ENCODE measurements at regions not wholly inside any gene's neighbourhood (a gene's known extent, or its start where the extent isn't known, plus 50 kb on each side); places are given as distances from the start of the nearest gene placed in this dataset.
"Not testable (repeated sequence)": the region's sequence is repeated elsewhere in the genome, so short reads cannot be mapped to it uniquely, and the experiment has no call there.

DNA sequence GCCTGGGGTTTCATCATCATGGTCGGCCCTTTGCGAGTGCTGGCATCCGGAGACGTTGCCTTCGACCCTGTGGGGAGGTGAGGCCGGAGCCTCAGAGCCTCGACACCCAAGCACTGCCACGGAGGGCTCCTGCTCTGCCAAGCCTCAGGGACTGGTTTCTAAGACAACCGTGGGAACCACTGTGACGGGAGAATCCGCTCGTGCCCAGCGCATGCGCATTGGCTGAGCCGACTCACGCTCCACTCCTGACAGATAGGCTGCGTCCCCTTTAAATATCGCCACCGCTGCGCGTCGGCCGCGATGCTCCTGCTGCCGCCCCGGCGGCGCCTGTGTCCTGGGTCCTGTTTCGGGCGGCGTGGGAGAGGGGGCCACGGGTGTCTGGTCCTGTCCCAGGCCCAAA, 690.6 kb upstream of the TPTE start:
- not testable (repeated sequence) for H3K4me1 ChIP-seq (ENCODE audit: control insufficient read depth, low read length); H3K79me2 ChIP-seq (ENCODE audit: control insufficient read depth, low read length); H3K4me3 ChIP-seq (ENCODE audit: low read length); H3K36me3 ChIP-seq (ENCODE audit: control insufficient read depth, low read length); H3K4me2 ChIP-seq (ENCODE audit: low read length); H3K9me3 ChIP-seq (ENCODE audit: control insufficient read depth, insufficient read depth, low read length); H3F3A ChIP-seq (ENCODE audit: control insufficient read depth, insufficient read depth); H3K9me2 ChIP-seq (replicated peaks; ENCODE audit: control insufficient read depth, low read length); H3K27ac ChIP-seq (ENCODE audit: low read depth, low read length); H3K27me3 ChIP-seq (ENCODE audit: control insufficient read depth, low read length); H4K20me1 ChIP-seq (ENCODE audit: control insufficient read depth, insufficient read depth, low read depth, low read length)

DNA sequence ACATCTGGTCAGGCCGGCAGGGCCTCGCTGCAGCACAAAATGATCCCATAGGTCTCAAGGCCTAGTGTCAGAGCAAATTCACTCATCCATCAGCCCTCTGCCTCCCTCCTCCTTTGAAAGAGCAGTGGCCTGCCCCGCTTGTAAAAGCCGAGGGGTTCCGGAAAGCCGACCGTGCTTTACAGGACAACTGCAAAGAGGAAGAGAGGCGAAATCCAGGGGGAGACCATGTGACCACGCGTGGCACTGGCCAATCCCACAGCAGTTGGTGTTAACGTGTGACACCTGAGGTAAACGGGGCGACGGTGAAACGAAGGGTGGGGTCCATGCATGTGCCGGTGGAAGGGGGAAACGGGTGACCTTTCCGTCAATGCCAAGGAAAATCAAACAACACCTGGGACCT, 688.6 kb upstream of the TPTE start:
- not testable (repeated sequence) for H3K4me2 ChIP-seq (ENCODE audit: low read length)

DNA sequence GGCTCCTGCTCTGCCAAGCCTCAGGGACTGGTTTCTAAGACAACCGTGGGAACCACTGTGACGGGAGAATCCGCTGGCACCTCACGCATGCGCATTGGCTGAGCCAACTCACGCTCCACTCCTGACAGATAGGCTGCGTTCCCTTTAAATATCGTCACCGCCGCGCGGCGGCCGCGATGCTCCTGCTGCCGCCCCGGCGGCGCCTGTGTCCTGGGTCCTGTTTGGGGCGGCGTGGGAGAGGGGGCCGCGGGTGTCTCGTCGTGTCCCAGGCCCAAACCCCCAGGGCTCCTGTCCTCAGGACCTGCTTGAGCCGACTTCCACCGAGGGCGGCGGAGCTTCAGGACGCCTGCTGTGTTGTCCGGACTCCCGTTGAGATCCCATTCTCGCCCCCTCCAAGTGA, 684.8 kb upstream of the TPTE start:
- not testable (repeated sequence) for H3K36me3 ChIP-seq (ENCODE audit: control insufficient read depth, low read length); H3K27me3 ChIP-seq (ENCODE audit: control insufficient read depth, low read length); H4K20me1 ChIP-seq (ENCODE audit: control insufficient read depth, insufficient read depth, low read depth, low read length); H3K4me3 ChIP-seq (ENCODE audit: low read length); H3F3A ChIP-seq (ENCODE audit: control insufficient read depth, insufficient read depth); H3K79me2 ChIP-seq (ENCODE audit: control insufficient read depth, low read length); H3K4me2 ChIP-seq (ENCODE audit: low read length); H3K27ac ChIP-seq (ENCODE audit: low read depth, low read length); H3K4me1 ChIP-seq (ENCODE audit: control insufficient read depth, low read length); H3K9me2 ChIP-seq (replicated peaks; ENCODE audit: control insufficient read depth, low read length)
- H3K9me3 ChIP-seq (ENCODE audit: control insufficient read depth, insufficient read depth, low read length): peaks cover 15% of the 10 kb centered on the region

More for the DNA sequence above, 688.6 kb upstream of the TPTE start:
- not testable (repeated sequence) for H3K27ac ChIP-seq (ENCODE audit: low read depth, low read length); H3K9me3 ChIP-seq (ENCODE audit: control insufficient read depth, insufficient read depth, low read length); H3K27me3 ChIP-seq (ENCODE audit: control insufficient read depth, low read length); H3K4me1 ChIP-seq (ENCODE audit: control insufficient read depth, low read length); H3K9me2 ChIP-seq (replicated peaks; ENCODE audit: control insufficient read depth, low read length); H3K36me3 ChIP-seq (ENCODE audit: control insufficient read depth, low read length); H4K20me1 ChIP-seq (ENCODE audit: control insufficient read depth, insufficient read depth, low read depth, low read length); H3K79me2 ChIP-seq (ENCODE audit: control insufficient read depth, low read length); H3K4me3 ChIP-seq (ENCODE audit: low read length); H3F3A ChIP-seq (ENCODE audit: control insufficient read depth, insufficient read depth)

DNA sequence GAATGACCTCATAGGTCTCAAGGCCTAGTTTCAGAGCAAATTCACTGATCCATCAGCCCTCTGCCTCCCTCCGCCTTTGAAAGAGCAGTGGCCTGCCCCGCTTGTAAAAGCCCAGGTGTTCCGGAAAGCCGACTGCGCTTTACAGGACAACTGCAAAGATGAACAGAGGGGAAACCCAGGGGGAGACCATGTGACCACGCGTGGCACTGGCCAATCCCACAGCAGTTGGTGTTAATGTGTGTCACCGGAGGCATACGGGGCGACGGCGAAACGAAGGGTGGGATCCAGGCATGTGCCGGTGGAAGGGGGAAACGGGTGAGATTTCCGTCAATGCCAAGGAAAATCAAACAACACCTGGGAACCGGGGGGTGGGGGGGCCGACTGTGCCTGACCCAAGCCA, 684.4 kb upstream of the TPTE start:
- not testable (repeated sequence) for H3K27me3 ChIP-seq (ENCODE audit: control insufficient read depth, low read length); H3K27ac ChIP-seq (ENCODE audit: low read depth, low read length)

DNA sequence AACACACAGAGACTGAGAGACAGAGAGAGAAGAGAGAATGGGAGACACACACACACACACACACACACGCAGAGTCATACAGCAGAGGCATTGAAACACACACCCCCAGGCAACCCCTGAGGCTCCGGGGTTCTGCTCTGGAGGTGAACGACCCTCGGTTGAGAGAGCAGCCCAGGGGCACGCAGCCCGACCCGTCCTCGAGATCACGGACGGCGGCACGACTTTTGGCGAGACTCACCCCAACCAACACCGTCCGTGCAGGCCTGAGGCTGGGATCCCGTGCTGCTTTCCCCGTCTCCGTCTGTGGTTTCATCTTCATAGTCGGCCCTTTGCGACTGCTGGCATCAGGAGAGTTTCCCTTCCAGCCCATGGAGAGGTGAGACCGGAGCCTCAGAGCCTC, 683.9 kb upstream of the TPTE start:
- H3K4me2 ChIP-seq (ENCODE audit: low read length); H3K27me3 ChIP-seq (ENCODE audit: control insufficient read depth, low read length); H3K4me1 ChIP-seq (ENCODE audit: control insufficient read depth, low read length); H3K9me2 ChIP-seq (replicated peaks; ENCODE audit: control insufficient read depth, low read length); H3F3A ChIP-seq (ENCODE audit: control insufficient read depth, insufficient read depth); H3K79me2 ChIP-seq (ENCODE audit: control insufficient read depth, low read length); H3K27ac ChIP-seq (ENCODE audit: low read depth, low read length); H4K20me1 ChIP-seq (ENCODE audit: control insufficient read depth, insufficient read depth, low read depth, low read length); H3K36me3 ChIP-seq (ENCODE audit: control insufficient read depth, low read length); H3K4me3 ChIP-seq (ENCODE audit: low read length): not testable (repeated sequence)
- peaks cover 15% of the 10 kb centered on the region for H3K9me3 ChIP-seq (ENCODE audit: control insufficient read depth, insufficient read depth, low read length)

More for the DNA sequence above, 684.4 kb upstream of the TPTE start:
- not testable (repeated sequence) for H4K20me1 ChIP-seq (ENCODE audit: control insufficient read depth, insufficient read depth, low read depth, low read length); H3F3A ChIP-seq (ENCODE audit: control insufficient read depth, insufficient read depth); H3K9me2 ChIP-seq (replicated peaks; ENCODE audit: control insufficient read depth, low read length); H3K79me2 ChIP-seq (ENCODE audit: control insufficient read depth, low read length); H3K36me3 ChIP-seq (ENCODE audit: control insufficient read depth, low read length); H3K4me2 ChIP-seq (ENCODE audit: low read length); H3K4me1 ChIP-seq (ENCODE audit: control insufficient read depth, low read length); H3K4me3 ChIP-seq (ENCODE audit: low read length)
- H3K9me3 ChIP-seq (ENCODE audit: control insufficient read depth, insufficient read depth, low read length): peaks cover 15% of the 10 kb centered on the region

DNA sequence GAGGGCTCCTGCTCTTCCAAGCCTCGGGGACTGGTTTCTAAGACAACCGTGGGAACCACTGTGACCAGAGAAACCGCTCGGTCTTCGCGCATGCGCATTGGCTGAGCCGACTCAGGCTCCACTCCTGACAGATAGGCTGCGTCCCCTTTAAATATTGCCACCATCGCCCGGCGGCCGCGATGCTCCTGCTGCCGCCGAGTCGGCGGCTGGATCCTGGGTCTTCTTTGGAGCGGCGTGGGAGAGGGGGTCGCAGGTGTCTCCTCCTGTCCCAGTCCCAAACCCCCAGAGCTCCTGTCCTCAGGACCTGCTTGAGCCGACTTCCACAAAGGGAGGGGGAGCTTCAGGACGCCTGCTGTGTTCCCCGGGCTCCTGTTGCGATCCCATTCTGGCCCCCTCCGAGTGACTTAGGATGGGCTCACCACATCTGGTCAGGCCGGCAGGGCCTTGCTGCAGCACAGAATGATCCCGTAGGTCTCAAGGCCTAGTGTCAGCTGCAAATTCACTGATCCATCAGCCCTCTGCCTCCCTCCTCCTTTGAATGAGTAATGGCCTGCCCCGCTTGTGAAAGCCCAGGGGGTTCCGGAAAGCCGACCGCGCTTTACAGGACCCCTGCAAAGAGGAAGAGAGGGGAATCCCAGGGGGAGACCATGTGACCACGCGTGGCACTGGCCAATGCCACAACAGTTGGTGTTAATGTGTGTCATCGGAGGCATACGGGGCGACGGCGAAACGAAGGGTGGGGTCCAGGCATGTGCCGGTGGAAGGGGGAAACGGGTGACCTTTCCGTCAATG, 683.2 kb upstream of the TPTE start:
- no peaks in the 10 kb centered on the region for H3F3A ChIP-seq (ENCODE audit: control insufficient read depth, insufficient read depth)
- no peaks in the 10 kb centered on the region for H3K36me3 ChIP-seq (ENCODE audit: control insufficient read depth, low read length)
- no peaks in the 10 kb centered on the region for H4K20me1 ChIP-seq (ENCODE audit: control insufficient read depth, insufficient read depth, low read depth, low read length)
- H3K4me1 ChIP-seq (ENCODE audit: control insufficient read depth, low read length): no peaks in the 10 kb centered on the region
- H3K9me3 ChIP-seq (ENCODE audit: control insufficient read depth, insufficient read depth, low read length): peaks cover 15% of the 10 kb centered on the region
- no peak overlapping the region for H3K4me3 ChIP-seq (ENCODE audit: low read length)
- H3K79me2 ChIP-seq (ENCODE audit: control insufficient read depth, low read length): no peaks in the 10 kb centered on the region
- no peaks in the 10 kb centered on the region for H3K27me3 ChIP-seq (ENCODE audit: control insufficient read depth, low read length)
- H3K4me2 ChIP-seq (ENCODE audit: low read length): no peak overlapping the region
- H3K9me2 ChIP-seq (replicated peaks; ENCODE audit: control insufficient read depth, low read length): no peaks in the 10 kb centered on the region
- TF ChIP-seq, protein P1, sequence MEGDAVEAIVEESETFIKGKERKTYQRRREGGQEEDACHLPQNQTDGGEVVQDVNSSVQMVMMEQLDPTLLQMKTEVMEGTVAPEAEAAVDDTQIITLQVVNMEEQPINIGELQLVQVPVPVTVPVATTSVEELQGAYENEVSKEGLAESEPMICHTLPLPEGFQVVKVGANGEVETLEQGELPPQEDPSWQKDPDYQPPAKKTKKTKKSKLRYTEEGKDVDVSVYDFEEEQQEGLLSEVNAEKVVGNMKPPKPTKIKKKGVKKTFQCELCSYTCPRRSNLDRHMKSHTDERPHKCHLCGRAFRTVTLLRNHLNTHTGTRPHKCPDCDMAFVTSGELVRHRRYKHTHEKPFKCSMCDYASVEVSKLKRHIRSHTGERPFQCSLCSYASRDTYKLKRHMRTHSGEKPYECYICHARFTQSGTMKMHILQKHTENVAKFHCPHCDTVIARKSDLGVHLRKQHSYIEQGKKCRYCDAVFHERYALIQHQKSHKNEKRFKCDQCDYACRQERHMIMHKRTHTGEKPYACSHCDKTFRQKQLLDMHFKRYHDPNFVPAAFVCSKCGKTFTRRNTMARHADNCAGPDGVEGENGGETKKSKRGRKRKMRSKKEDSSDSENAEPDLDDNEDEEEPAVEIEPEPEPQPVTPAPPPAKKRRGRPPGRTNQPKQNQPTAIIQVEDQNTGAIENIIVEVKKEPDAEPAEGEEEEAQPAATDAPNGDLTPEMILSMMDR (IDR thresholded peaks at IDR 0.05; ENCODE audit: low read depth, low read length, poor library complexity, severe bottlenecking): no peak
- TF ChIP-seq EZH2phosphoT487 (IDR thresholded peaks at IDR 0.05; ENCODE audit: borderline replicate concordance, low read length): no peak
- no peak overlapping the region for H3K27ac ChIP-seq (ENCODE audit: low read depth, low read length)

Data from DOHH2 (cell line).